HG03432 (cell line): ENCODE measurements at regions not wholly inside any gene's neighbourhood (a gene's known extent, or its start where the extent isn't known, plus 50 kb on each side); places are given as distances from the start of the nearest gene placed in this dataset.
"Not testable (repeated sequence)": the region's sequence is repeated elsewhere in the genome, so short reads cannot be mapped to it uniquely, and the experiment has no call there.

ENCODE experiments used
- ATAC-seq: cut with Tn5 transposase; IDR thresholded peaks from one replicate; pipeline ENCODE4 v1.9.1; 2021; ENCODE audit warnings: mild to moderate bottlenecking, moderate library complexity; ENCODE audit not compliant: unreplicated experiment

DNA sequence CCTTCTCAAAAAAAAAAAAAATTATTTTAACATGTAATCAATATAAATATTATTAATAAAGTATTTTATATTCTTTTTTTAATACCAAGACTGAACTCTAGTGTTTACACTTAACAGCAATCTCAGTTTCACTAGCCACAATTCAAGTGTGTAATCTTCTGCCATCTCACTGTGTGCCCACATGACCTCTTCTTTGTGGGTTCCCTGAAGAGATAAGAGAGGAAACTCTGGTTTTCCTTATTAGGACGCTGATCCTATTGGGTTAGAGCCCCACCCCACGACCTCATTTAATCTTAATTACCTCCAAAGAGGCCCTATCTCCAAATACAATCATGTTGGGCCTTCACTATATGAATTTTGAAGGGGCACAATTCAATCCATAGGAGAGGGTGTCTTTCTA, 177.6 kb downstream of the STK31 start:
- no peak for ATAC-seq

DNA sequence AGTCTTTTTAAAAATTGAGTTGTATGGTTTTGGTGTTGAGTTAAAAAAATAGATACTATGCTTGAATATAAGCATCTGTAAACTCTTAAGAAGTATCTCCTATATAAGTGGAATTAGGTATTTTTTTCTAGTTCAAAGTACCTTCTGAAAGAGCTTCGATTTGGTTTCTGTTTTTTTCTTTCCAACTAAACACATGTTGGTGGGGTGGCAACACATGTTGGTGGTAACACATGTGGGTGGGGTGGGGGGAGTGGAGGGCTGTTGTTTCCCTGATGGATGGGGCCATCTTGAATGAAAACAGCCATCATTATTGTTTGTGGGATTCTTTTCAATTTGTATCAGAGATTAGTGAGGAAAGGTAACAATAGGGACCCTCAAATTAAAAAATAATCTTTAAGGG, 178.9 kb downstream of the STK31 start:
- ATAC-seq = no peak

DNA sequence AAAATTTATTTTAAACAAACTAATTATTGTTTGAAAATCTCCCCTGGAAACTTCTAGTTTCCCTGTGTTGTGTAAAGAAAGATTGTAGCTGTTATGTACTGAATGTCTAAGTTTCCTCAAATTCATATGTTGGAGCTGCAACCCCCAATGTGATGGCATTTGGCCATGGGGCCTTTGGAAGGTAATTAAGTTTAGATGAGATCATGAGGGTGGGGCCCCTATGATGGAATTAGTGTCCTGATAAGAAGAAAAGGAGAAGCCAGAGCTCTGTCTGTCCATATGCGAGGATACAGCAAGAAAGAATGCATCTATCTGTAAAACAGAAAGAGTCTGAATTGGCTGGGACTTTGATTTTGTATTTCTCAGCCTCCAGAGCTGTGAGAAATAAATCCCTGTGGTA, 179.5 kb downstream of the STK31 start:
- no peak for ATAC-seq

DNA sequence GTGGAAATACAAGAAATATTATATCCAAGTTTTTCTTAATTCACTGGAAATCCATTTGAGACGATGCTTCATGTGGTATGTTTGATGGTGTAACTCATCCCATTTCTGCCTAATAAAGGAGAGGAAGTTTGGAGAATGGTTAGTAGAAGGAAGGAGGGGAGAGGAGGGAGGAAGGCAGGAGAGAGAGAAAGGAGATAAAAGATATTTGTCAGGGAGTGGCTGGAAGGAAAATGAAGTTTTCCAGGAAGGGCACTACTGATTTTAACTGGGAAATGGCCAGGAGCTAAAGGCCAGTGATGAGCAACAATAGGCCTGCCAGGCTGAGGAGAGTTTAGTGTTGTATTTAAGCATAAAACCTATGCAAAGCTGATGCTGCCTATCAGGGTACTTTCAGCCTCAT, 182.0 kb downstream of the STK31 start:
- no peak for ATAC-seq

DNA sequence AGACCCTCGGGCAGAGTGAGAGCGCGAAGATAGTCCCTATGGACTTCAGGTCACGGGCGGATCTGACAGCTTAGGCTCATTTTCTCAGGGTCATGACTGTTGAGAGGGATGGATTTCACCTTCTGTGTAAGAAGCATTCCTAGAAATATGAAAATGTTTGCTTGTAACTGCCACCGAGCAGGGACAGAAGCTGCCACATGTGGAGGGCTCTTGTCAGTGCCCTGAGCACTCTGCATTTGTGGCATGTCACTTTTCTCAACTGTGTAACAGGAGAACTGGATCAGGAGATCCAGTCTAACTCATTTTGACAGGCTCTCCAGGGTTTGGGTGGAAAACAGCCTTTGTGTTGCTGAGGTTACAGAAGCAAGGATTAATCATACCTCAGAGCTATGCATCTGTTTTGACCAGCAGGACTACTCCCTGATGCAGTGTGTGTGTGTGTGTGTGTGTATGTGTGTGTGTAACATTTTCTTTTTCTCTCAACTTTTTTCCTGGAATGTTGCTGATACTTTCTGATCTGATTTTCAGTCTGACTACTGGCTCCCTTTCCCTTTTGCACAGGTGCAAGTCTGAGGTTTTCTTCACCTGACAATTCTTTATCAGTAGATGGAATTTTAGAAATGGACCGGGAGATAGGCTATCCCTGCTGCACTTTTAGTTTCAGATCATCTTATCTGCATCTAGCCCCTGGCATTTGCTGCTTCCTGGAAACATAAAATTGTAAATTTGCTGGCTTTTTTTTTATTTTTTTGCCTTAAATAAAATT, 183.3 kb downstream of the STK31 start:
- ATAC-seq = no peak

DNA sequence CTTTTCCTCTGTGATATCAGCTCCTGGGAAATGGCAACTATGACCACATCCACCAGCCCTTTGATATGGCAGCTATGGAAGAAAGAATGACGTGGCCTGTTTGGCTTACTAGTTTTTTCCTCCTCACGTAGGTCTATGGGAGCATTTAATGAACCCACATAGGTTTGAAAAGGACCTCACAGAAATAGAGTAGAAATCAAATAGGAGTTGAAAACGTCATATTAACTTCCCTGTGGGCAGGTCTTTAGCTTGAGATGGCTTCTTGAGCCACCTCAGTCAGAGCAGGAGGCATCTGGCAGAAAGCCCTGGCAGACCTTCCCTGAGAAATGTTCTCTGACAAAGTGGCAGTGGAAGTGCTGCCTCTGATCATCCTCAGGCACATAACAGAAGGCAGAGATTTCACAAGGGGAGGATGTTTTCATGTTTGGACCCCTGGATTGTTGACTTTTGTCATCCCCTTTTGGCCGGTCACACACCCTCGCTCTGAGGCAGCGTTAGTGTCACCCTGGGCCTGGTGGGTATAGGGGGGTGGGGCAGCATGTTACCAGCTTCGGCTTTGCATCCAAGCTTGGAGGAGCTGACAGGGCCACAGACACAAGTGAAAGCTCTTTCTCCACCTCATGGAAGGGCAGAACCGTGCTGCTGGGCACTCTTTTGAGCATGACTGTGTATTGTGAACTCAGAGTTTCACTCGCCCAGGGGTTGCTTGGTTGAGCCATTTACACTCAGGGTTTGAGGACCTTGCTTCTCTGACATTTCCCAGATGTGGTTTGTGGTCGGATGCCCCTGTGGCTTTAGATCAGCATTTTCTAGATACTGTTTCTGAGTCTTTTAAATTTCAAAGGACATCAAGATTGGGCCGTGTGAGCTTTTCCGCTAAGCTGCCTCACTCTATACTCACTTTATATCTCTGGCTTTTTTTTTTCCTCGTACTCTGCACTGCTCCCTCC, 184.2 kb downstream of the STK31 start:
- ATAC-seq = no peak

DNA sequence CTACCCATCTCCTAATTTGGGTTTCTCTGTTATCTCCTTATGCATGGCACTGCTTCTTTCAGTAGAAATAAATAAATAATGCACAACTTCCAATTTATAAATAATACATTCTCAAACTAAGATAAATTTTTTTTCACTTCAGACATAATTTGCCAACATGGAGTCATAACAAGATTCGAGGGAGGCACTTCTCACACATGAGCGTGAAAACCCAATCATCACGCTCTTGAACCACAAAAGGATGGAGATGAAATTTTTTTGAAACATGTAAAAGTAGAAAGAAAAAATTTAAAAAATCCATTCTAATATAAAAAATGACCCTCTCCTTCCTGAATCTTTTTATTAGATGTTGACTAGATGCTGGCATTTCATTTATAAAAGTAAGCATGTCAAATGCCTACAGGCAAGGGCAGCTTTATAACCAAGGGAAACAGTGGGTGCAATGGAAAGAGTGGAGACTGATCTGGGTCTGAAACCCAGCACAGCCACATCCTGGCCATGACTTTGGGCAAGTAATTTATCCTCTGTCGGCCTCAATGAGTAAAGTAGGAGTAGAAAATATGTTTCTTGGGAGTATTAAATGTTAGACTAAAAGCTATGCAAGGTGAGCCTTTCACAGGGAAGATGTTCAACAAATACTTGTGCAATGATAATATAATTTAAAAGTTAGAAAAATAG, 185.0 kb downstream of the STK31 start:
- no peak for ATAC-seq

DNA sequence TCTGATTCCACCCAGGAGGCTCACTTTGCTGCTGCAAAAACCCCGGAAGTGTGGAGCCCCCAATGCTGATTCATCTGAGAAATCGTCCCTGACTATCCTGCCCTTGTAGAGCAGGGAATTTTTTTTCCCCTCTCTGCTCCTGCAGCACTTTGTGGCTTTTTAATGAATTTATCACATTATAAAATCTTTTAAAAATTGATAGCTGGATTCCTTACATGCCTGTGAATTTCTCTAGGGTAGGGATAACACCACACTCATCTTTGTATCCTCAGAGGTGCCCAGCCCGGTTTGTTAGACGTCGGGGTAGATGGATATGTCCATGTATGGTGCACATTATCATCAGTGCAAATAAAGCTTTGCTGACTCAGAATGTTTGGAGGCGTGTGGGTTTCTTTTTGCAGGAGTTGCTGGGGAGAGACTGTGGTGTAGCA, 185.7 kb downstream of the STK31 start:
- ATAC-seq = no peak

DNA sequence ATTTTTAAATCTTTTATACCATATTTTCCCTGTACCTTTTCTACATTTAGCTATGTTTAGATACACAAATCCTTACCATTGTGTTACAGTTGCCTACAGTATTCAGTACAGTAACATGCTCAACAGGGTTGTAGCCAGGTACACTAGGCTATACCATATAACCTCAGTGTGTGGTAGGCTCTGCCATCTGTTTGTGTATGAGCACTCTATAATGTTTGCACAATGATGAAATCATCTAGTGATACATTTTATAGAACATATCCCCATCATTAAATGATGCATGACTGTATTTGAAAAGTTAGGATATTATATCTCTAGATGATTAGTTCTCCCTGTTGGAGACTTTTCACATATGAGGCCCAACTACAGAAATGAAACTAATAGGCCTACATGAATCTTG, 188.6 kb downstream of the STK31 start:
- ATAC-seq = no peak

DNA sequence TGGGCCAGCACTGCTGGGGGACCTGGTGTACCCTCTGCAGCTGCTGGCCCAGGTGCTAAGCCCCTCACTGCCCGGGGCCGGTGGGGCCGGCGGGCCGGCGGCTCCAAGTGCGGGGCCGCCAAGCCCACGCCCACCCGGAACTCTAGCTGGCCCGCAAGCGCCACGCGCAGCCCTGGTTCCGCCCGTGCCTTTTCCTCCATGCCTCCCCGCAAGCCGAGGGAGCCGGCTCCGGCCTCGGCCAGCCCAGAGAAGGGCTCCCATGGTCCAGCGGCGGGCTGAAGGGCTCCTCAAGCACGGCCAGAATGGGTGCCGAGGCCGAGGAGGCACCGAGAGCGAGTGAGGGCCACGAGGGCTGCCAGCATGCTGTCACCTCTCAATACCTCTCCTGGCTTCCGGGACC, 194.9 kb downstream of the STK31 start:
- not testable (repeated sequence) for ATAC-seq

DNA sequence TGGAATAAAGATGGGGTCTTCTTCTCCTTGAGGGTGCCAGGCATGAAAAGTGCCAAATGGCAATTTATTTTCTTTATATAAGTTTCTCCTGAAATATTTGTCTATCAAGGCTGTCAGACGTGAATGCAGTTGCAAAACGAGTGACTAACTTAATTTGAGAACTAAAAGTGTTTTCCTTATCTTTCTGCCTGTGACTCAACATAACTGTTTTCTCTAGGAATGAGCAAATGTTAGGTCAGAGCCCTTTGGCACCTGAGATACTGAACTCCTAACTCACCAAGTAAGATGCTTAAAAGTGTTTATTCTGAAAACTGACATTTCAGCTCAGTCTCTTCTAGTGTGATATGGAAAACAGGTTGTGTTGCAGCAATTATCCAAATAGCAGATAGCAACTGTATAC, 197.0 kb downstream of the STK31 start:
- no peak for ATAC-seq

DNA sequence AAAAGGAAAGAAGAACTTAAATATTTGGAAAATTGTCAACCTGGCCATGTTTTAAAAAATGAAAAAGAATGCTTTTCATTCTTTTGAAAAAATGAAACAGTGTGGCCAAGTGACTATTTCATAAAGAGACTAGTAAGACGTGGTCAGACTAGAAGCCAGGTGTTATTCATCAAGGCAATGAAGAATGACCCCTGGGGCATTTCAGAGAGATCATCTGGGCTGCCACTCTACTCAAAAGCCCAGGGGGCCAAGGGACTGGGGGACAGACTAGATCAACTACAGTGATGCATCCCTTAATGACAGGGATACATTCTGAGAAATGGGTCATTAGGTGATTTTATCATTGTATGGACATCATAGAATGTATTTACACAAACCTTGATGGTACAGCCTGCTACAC, 199.4 kb downstream of the STK31 start:
- ATAC-seq = no peak

DNA sequence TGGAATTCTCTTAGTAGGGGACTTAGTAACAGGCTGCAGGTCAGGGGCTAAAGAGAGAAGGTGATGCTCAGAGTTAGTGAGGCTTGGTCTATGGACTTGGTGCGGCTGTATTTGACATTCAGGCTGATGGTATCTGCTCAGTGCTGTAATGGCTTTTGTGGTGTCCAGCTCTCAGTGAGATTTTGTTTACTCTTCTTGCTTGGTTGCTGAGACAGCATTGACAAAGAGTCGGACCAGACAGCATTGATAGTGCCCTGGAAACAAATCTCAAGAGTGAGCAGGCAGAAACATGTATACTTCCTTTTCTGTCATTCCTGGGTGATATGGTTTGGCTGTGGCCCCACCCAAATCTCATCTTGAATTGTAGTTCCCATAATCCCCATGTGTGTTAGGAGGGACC, 202.0 kb downstream of the STK31 start:
- ATAC-seq = no peak

DNA sequence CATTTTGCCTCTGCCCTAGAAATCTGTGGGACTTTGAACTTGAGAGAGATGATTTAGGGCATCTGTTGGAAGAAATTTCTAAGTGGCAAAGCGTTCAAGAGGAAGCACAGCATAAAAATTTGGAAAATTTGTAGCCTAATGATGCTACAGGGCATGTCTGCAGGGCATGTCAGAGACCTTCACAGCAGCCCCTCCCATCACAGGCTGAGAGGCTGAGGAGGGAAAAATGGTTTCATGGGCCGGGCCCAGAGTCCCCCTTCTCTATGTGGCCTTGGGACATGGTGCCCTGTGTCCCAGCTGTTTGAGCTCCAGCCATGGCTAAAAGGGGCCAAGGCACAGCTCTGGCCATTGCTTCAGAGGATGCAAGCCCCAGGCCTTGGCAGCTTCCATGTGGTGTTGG, 203.0 kb downstream of the STK31 start:
- no peak for ATAC-seq

DNA sequence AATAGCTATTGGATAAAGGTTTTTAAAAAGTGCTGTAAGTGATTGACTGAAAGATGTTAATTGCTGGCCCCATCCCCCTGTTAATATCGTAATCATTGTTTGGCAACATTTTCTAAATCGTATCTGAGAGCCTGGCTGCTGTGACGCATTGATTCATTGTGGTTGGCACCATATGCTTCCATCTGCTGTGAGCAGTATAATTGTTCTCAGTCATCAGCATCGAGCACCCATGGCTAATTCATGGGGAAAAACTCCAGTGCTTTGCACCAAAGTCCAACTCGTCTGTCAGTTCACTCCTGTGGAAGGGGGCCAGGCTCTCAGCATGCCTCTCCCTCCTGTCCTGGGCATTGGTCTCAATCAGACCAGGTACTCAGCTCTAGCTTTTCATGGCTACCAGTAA, 205.2 kb downstream of the STK31 start:
- ATAC-seq = no peak

DNA sequence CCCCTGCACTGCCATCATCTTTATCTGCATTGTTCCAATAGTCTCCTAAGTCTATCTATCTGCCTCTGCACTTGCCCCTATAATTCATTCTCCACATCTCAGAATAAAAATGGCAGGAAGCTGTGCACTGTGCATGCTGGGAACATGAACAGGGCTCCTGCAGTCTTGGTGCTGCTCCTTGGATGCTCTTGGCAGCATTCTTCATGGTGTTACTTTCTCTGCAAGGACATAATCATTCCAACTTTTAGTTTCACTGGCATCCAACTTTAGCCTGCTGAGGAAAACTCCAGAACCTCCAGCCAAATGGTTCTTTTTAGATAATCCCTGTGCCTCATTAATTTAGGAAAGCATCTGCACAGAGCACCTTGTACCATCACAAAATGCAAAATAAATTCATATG, 208.3 kb downstream of the STK31 start:
- ATAC-seq = no peak

DNA sequence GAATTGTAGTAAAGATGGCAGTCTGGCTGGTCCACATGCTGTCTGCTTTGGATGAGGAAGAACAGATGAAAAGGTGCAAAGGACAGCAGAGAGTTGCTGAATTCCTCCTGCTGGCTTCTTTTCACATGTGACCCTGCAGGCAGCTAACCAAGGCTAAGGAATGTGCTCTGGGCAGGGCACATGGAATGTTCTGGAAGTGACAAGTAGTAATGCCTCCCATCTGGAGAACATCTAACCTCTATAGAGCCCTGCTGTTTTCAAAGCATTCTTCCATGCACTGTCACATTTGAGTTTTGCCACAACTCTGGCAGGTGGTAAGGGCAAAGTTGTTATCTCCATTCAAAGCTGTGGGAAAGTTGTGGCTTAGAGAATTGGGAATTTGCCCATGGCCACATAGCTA, 208.8 kb downstream of the STK31 start:
- ATAC-seq = no peak

DNA sequence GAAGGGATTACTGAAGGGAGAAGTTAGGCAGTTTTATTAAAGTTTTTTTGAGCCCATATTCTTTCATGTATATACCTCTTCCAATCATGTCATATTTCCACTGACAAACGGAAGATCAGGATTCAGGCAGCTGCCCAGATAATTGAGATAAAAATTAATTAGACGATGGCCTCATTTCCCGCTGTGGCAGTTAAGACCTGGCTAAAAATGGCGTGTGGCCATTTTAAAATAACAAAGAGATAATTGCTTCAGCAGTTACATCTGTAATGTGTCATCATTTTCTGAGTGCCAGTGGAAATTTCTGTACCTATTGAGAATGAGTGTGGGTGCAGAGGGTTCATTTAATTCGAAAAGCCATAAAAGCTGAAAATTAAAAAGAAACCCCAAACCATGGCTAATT, 215.1 kb downstream of the STK31 start:
- no peak for ATAC-seq

DNA sequence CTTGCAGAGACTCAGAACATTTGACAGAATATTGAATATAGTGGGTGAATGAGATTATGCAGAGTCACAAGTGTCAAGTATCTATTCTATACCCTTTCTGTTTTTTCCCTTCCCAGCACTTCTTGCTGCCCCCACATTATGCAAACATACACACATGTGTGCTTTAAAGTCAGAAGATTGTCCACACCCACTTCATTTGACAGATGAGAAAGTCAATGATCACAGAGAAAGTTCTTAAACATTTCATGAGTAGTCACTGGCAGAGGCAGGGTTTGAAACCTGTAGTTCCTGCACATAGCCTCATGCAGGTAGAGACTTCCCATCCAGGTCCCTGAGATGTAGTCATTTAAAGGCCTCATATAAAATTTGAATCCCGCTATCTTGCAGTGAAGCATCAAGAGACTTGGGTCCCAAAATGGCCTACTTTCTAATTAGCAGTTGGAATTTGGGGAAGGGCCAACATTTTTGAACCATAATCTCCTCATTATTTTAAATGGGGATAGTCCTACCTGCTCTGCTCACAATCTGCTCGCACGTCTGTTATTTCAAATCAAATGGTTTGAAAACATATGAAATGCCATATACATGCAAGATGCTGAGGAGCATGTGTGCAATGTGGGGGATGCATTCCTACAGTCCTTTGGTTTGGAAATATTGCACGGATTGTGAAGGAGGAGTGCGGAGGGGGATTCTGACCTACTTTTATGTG, 217.8 kb downstream of the STK31 start:
- no peak for ATAC-seq

DNA sequence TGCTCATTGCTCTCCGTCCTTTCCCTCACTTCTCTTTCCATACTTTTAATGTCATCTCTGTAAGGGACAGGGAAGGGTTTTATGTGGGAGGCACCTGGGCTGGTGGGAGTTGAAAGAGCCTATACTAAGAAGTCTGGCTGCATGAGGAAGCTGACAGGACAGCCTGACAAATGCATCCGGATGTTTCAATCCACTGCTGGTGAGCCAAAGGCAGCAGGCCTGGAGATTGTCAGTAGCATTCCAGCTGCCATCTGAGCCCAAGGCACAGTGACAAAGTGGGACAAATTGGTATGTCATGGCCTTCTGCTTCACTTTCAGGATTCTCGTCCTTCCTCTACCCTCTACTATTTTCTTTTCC, 218.4 kb downstream of the STK31 start:
- no peak for ATAC-seq

DNA sequence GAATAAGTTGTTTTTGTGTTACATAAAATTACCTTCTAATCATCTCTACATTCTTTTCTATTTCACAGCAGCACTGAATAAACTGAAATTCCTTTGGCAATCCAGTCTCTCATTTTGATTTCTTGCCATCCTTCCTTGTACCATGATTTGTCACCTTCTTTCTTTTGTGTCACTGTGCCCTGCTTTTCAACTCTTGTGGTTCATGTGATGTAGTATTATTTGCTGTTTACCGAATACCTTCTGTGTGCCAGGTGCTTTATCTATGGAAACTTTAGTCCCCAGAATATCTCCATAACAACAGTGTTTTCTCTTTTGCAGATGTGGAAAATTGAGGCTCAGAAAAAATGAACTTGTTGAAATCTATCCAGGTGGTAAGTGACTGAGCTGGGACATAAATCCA, 220.3 kb downstream of the STK31 start:
- no peak for ATAC-seq
